NCI-H2227 (cell line): ENCODE measurements at regions not wholly inside any gene's neighbourhood (a gene's known extent, or its start where the extent isn't known, plus 50 kb on each side); places are given as distances from the start of the nearest gene placed in this dataset.

Experiments
- DNase-seq: peaks from one replicate; lab custom pipeline; 2025; ENCODE audit not compliant: unreplicated experiment; lab: John Stamatoyannopoulos, UW

DNA sequence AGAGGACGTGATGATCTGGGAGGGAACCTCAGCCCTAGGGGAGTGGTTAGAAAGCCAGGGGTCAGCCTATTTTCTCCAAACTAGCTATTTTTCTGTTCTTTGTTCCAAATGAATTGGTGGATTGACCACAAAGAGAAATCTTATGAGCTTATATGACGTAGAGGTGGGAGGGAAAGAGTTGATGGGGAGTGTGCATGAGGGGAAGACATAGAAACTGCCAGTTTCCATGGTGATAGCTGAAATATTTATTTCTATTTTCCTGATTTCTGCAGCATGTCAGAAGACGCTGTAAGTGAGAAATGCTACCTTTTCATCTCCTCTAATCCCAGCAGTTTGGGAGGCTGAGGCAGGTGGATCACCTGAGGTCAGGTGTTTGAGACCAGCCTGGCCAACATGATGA lies 51.4 kb upstream of the CISTR start:
- peak; percentile 6 for DNase-seq

DNA sequence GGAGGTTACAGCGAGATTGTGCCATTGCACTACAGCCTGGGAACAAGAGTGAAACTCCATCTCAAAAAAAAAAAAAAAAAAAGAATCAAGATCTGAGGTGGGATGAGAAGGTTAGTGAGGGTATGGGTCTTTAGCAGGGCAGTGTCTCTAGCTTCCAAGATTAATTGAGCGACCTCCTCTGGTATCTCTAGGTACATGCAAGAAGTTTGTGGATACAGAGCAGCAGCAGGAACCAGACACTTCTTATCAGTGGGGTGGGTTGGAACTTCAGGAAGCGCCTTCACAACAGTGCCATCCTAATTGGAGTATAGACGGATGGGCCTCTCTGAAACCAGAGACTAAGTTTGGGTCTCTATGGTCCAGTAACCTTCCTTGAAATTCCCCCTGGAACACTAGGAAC lies 51.9 kb upstream of the CISTR start:
- DNase-seq: no peak

DNA sequence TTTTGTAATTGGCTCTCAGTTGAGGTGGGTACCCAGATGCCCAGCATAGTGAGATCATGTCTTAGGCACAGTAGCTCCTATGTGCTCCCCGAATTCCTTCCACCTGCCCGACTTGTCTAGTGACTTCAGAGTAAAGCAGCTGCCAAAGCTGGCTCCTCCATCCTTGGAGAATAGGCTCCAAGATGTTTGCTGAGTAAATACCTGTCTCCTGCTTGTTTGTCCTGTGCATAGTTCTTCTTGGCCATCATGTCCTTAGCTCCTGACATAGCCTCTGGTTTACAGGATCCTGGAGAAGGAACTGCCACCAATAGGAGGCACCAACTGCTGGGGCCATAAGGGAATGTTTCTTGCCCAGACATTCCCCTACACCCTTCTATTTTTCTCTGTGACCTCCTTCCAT lies 52.6 kb upstream of the CISTR start:
- no peak for DNase-seq

DNA sequence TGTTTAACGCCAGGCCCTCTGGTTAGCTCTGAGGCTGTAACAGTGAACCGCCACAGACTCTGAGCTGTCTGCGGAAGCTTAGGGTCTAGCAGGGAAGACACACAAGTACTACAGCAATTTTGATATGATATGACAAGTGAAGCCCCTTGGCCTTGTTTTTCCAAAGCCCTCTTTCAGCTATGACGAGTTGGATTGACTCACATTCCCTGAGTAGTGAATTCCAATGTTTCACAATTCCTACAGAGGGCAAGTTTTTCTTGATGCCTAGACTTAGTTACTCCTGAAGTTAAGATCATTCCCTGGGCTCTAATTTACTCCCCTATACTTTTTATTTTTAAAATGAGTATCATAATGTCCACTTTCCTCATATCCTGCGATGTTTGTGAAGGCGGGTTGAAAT lies 53.3 kb upstream of the CISTR start:
- DNase-seq: no peak

DNA sequence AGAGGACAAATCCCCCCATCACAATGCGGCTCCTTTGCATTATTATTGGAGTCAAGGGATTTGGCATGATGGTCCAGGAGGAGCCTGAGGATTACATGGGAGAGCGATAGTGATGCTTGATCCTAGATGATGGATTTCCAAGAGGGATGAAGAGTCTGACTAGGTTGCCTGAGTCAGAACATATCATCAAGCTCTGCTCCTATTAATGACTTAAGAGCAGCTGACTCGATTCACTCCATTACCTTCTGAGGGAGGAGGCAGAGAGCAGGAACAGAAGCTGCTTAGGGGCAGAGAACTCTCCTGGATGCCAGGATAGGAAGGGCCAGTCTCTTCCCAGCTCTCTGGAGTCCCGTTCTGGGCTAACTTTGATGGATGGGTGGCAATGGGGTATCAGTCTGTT lies 54.0 kb upstream of the CISTR start:
- no peak for DNase-seq

DNA sequence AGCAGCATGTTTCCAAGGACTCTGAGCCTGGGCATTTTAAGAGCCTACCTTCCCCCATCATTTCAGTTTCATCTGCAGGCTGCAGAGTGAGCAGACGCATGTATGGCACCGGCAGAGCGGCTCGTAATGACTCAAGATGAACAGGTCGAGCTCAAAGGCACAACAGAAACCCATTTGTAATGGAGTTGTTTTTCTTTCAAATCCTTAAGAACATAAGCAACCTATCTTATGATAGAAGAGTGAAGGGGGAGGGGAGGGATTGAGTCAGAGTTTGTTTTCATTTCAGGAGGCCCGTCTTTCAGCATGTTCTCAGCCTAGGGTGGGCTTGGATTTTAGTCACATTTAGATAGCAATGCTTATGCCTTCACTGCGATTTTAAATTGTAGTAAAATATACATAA lies 54.9 kb upstream of the CISTR start:
- DNase-seq: peak; percentile 33

DNA sequence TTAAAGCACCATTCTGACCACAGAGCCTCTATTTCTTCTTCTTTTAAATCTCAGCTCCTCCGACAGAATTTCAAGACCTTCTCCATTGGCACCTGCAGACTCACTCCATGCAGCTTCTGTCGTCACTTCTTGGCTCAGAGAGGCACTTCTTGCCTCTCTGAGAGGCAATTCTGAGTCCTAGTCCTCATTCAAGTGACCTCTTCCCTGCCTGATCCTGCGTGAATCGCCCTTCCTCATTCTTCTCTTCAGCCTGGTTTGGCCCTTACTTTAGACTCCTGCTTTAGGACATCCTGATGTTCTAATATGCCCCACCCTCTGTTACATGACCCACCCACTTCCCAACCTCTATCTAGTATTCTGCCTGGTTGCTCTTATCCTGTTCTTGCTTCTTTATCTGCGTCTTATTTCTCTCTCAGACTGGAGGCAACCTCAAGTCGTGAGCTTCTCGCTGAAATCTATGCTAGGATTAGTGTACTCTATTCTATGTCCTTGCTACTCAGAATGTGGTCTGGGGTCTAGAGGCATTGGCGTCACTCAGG lies 55.6 kb upstream of the CISTR start:
- no peak for DNase-seq

DNA sequence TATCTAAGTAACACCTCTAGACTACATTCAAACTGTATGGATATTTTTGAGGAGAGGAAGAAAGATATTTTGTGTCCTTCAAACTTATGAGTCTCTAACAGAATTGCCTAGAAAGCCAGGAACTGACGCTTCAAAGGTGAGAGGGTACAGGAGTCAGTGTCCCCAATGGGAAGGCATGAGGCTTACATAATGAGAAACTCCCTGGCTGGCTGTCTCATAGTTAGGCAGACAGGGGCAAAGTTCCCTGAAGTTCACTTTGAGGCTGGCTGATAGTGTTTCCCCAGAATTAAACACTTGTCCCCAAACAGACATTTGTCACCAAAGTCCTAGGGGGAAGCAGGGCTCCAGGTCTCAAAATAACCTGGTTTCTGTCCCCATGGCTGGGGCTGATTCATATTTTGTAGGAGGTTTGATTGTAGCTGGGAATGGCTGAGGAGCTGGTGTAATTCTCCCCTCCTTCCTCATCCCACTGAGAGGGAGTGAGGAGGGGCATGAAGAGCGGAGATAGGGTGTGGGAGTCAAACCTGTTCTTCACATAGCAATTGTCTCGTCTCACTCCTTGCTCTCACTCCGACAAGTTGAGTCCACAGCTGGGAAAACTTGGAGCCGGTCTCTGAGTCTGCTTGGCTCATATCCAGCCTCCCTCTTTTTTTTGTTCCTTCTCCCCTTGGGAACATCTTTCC lies 56.4 kb upstream of the CISTR start:
- no peak for DNase-seq

DNA sequence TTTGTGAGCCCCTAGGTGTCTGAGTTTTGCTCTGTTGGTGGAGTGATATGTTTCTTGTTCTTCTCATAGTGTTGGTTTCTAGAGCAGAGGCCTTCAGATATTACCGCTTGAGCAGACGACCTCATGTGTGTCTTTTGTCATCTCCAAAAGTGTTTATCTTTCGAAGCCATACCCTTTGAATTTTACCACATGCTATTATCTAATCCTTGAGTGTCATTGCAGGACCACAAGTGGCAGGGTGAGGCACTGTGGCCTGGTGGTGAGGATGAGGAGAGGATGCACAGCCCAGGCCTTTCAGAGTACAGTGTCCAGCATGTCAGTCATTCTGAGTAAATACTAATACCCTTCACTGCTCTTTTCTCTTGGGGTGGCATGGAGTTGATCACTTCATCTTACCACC lies 57.2 kb upstream of the CISTR start:
- DNase-seq: no peak

DNA sequence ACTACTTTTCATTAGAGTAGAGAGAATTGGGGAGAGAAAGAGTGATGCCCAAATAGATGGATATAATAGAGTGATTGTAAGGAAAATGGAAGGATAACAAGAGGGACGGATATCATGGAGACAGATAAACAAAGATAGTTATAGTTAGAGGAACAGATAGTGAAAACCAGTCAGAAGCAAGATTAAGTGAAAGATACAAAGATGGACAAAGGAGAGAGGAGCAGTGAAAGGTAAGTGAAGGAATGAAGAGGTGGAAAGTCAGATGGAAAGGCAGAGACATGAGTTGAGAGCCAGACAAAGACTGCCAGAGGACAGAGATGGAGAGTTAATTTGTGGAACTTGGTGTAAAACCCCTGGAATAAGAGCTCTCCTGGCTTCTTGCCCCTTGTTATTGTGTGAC lies 59.2 kb upstream of the CISTR start:
- DNase-seq: no peak

DNA sequence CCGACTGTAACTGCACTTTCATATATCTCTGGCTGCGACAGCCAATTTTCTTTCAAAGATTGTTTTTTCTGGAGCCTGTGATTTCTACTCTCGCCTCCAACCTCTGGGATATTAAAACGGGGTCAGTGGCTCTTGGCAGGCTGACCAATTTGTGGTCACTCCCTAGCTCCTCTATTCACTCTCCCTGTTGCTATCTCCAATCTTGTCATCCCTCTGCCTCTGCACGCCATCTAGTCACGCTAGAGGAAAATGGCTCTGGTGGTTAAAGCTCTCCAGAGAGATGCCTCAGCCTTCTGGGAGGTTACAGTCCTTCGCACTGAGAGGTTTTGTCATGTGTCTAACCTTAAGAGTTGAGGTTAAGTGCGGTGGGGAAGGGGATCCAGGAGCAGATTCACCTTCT lies 59.8 kb upstream of the CISTR start:
- DNase-seq: no peak

DNA sequence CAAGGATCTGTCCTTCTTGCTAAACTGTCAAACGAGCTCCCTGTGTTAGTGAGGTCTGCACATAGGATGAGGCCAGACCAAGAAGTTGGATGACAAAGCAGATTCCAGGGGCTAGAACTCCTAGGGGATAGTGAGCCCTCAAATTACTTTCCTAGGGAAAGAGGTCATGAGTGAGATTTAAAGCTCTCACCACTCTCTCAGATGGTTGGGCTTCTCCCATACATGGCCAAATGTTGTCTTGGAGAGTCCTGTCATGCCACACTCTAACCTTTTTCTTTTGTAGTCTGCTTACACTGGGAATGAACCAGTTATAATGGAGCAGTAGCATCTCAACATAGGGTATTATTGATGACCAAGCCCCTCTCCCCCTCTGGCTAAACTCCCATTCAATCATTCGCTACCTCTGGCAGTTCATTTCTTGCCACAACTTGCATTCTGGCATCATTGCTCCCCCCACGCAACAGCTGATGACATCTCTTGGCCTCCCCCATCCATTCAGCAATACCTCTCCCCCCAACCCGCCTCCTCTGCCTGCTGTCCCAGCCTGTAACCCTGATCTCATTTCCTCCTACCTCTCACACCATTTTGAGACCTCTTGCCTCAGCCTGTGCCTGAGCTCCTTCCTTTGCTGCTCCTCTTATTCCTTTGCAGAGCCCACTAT lies 64.7 kb upstream of the CISTR start:
- no peak for DNase-seq

DNA sequence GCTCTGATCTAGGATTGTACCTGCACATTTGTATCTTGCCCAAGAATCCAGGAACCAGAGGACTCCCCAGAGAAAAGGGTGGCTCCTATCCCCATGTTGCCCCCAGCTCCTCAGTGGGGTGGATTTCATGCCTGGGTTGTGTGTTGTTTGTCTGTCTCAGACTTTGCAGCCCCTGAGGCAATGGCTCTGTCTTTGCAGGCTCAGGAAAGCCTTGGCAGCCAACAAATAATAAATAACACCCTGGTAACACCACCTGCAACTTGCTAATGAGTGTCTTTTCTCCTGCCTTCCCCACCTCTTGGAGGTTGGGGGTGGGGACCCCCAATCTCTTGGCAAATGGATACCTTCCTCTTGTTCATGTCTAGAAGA lies 65.2 kb upstream of the CISTR start:
- no peak for DNase-seq

DNA sequence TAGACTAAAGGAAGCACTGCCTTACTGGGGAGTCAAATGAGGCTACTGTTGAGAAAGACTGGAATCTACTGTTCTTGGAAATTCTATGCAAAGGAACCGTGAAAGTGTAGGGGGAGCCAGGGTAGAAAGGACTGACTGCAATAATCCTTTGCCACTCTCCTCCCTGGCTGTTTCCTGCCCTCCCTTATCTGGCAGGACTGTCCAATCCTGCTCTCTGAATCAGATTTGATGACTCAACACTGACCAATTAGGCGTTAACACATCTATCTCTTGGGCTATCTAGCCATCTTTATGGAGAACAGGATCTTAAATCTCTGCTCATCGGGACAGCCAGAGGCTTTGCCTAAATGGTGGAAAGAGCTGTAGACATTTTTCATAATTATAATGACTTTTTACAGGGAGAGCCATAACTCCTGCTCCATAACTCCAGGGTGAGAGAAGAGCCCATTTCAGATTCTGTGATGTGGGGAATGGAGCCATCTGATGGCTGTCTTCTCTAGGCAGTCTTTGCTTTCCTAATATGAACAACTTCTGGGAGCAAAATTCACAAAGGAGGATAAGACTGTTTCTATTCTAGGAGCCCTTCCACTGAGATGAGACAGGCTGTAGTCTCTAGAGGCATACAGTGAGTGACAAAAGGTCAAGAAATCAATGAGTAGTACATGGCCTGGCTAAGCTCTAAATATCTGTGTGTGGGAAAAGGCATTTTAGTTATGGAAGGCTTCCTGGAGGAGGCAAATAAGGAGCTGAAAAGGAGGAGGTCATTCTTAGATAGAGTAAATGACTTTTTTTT lies 68.9 kb upstream of the CISTR start:
- DNase-seq: no peak

DNA sequence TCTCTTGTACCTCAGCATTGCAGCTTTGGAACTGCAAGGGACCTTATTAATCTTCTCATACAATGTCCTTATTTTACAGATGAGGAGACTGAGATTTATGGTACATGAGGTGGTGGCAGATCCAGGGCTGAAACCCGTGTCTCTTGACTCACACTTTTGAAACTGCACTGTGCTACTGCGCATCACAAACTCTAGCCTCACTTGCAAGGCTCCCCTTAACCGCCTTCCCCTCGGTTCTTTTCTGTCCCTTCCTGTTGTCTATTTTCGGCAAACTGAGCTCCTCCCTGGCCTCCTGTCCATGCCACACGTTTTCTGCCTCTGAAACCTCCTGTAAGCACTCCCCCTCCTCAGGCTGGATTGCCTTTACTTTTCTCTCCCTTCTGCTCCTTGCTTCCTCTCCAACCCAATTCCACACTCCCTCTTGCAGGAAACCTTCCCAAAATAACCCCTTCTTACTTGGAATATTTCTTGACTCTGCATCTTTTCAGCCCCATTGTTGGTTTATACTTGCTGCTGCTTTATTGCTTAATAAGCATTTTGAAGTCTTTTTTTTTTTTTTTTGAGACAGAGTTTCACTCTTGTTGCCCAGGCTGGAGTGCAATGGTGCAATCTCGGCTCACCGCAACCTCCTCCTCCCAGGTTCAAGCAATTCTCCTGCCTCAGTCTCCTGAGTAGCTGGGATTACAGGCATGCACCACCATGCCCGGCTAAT lies 72.4 kb upstream of the CISTR start:
- no peak for DNase-seq

DNA sequence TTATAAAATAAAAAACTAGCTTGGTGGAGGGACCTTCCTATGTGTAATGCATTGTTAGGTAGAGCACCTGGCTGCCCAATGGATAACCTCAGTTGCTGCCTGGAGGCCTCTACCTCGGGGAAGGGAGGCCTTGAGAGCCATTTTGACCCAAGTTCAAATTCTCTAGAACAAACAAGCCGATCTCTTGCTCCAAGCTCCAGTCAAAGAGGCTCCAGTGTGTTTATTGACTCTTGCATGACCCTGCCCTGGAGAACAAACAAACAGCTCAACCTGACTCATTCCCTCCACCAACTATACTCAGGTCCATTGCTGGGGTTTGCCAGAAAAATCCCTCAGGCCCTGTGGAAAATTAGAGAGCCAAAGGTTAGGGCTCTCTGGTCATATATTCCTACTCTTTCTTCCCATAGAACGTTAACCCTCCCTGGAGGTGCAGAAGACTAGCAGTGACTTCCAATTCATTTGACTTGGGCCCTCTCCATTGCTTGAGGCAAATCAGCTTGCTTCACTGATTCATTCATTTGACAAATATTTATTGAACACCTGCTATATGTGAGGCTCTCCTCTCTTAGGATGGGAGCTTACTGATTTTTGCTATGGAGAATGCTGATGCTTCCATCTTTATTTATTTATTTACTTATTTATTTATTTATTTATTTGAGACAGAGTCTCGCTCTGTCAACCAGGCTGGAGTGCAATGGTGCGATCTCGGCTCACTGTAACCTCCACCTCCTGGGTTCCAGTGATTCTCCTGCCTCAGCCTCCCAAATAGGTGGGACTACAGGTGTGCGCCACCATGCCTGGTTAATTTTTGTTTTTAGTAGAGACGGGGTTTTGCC lies 73.7 kb upstream of the CISTR start:
- no peak for DNase-seq

DNA sequence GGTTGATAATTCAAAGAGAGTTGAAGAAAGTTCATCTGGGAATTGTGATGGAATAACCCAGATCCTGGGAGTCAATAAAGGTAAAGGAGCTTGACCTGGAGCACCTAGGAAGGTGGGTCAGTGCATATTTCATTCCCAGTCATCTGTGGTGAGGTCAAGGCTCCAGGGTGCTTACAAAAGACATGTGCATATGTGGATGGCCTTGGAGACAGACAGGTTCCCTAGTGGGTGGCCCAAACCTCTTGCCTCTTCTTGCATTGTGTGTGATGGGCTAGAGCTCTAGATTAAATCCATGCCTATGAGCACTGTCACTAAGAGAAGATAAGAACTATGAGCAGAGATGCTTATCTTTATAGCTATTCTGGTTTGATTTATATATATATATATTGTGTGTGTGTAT lies 75.5 kb upstream of the CISTR start:
- DNase-seq: no peak

DNA sequence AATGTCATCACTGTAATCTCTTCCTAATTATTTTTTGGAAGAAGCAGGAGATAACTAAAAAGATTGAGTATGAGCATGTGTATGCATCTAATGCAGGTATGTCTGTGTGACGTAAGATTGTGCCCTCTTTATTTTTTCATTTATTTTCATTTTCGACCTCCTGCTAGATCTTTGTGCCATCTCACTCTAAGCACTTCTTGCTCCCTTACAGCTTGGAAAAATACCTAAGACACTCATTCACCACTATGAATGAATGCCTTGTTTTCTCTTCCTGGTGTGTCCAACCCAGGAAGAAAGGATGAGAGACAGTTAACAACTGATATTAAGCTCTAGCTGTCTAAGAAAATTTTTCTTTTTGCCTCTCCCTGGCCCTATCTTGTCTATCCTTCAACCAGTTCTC lies 76.8 kb upstream of the CISTR start:
- no peak for DNase-seq

DNA sequence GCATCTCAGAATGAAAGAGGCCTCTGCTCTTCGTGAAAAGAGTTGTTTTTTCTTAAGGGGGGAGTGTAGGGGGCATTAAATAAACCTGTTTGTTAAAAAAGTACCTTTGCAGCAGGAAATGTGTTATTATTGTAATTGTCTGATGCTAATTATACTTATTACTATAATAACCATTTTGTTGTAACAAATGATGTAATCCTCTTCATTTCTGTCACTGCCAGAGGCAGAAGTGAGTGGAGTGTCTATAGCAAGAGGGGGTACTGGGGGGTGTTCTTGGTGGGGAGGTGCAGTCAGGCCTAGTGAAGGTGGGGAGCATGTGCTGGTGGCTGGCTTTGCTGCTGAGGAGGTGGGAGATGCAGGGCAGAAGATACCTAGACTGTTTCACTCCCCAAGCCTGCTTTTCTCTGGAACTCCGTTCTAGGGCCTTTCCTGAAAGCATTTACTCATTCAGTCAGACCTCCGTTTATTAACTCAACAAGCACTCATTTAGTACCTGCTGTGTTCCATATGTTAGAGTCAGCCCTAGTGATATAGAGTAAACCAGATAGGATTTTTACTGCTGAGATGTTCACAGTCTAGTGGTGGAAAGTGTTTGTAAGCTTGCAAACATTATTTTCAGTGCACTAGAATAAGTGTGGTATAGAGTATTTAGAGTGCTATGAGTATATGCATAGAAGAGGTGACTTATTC lies 77.5 kb upstream of the CISTR start:
- DNase-seq: peak; percentile 34

DNA sequence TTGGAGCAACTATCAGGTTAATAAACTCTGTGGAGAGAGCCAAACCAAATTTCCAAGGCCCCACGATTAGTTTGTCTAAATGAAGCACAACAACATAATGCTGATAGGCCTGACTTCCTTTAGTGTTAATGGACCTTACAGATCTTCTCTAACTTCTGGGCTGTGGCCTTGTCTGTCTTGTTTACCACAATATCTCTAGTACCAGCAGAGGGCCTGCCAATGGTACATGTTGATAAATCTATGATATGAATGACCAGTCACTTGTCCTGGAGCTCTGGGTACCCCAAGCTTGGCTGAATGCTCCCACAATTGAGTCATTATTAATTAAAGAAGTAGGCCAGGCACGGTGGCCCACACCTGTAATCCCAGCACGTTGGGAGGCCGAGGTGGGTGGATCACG lies 78.9 kb upstream of the CISTR start:
- DNase-seq: no peak
